ENCODE measurements at regions not wholly inside any gene's neighbourhood (a gene's known extent, or its start where the extent isn't known, plus 50 kb on each side); places are given as distances from the start of the nearest gene placed in this dataset.

- TF ChIP-seq CTCF (IDR thresholded peaks at IDR 0.05 in 8 of 11, conservative IDR thresholded peaks at IDR 0.05 in 3 of 11) (no peak), POLR2A (IDR thresholded peaks at IDR 0.05) (no peak), POLR2AphosphoS5 (IDR thresholded peaks at IDR 0.05) (no peak)
Observed at GRCh38 chr15:39321977-39322376, 258.9 kb upstream of the THBS1 start.

Data from spleen (tissue), 7 donors.